ENCODE measurements at regions not wholly inside any gene's neighbourhood (a gene's known extent, or its start where the extent isn't known, plus 50 kb on each side); places are given as distances from the start of the nearest gene placed in this dataset.

DNA sequence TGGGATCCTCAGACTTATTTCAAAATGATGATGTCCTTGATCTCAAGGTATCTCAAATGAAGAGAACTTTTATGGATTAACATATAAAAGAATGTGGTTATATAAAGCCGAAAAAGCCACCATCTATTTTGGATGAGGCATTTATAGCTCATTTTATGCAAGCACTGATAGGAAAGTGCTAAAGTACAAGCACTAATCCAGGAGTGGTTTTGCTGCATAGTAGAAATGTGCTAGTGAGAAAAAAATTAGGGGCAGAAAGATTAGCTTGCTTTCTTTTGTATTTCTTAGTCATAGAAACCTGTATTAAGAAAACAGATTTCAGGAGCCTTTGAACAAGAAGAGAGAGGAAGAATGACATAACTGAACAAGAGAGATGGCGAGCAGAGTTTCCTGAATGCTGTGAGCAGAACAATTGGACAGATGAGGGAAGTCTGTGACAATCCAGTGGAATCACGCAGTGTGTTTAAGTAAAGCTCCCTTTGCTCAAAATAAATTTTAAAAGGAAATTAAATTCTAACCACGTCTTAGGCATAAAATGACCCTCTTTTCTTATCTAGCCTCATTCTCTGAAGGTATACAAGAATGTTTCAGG, 238.2 kb upstream of the NOVA1 start:
- no peak for TF ChIP-seq POLR2A (IDR thresholded peaks at IDR 0.05; ENCODE audit: low read depth, low read length)
- no peak for TF ChIP-seq SMC3 (IDR thresholded peaks at IDR 0.05; ENCODE audit: low read depth, low read length)
- no peak for TF ChIP-seq CEBPB (IDR thresholded peaks at IDR 0.05; ENCODE audit: low read depth, low read length)
- TF ChIP-seq, protein P1, sequence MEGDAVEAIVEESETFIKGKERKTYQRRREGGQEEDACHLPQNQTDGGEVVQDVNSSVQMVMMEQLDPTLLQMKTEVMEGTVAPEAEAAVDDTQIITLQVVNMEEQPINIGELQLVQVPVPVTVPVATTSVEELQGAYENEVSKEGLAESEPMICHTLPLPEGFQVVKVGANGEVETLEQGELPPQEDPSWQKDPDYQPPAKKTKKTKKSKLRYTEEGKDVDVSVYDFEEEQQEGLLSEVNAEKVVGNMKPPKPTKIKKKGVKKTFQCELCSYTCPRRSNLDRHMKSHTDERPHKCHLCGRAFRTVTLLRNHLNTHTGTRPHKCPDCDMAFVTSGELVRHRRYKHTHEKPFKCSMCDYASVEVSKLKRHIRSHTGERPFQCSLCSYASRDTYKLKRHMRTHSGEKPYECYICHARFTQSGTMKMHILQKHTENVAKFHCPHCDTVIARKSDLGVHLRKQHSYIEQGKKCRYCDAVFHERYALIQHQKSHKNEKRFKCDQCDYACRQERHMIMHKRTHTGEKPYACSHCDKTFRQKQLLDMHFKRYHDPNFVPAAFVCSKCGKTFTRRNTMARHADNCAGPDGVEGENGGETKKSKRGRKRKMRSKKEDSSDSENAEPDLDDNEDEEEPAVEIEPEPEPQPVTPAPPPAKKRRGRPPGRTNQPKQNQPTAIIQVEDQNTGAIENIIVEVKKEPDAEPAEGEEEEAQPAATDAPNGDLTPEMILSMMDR (conservative IDR thresholded peaks at IDR 0.05; ENCODE audit: low read depth, low read length), result no peak
- TF ChIP-seq, protein P2, sequence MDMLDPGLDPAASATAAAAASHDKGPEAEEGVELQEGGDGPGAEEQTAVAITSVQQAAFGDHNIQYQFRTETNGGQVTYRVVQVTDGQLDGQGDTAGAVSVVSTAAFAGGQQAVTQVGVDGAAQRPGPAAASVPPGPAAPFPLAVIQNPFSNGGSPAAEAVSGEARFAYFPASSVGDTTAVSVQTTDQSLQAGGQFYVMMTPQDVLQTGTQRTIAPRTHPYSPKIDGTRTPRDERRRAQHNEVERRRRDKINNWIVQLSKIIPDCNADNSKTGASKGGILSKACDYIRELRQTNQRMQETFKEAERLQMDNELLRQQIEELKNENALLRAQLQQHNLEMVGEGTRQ (IDR thresholded peaks at IDR 0.05; ENCODE audit: low read depth, low read length), result no peak
- no peak for TF ChIP-seq MAFK (IDR thresholded peaks at IDR 0.05; ENCODE audit: low read depth, low read length)

Data from IMR-90 (cell line).